ENCODE measurements at regions not wholly inside any gene's neighbourhood (a gene's known extent, or its start where the extent isn't known, plus 50 kb on each side); places are given as distances from the start of the nearest gene placed in this dataset.

GRCh38 chr3:173267716-173268115 is 126.7 kb upstream of the SPATA16 start:
- Histone ChIP-seq H3K36me3 (ENCODE audit: control insufficient read depth in 2 of 2, extremely low read depth in 1 of 2, insufficient read depth in 2 of 2, low read length in 2 of 2) (no peaks in the 10 kb centered on the region), H2AFZ (ENCODE audit: low read depth, low read length) (no peak overlapping the region), H4K20me1 (replicated peaks; ENCODE audit: control insufficient read depth, extremely low read depth, insufficient read depth, low read length) (no peaks in the 10 kb centered on the region), H3K9me1 (replicated peaks; ENCODE audit: control insufficient read depth, extremely low read depth, insufficient read depth, low read length) (no peaks in the 10 kb centered on the region), H3K9ac (replicated peaks; ENCODE audit: extremely low read depth, insufficient read depth, low read length) (no peak overlapping the region), H3K9me3 (replicated peaks; ENCODE audit: control insufficient read depth, insufficient read depth, low read length) (no peaks in the 10 kb centered on the region), H3K4me3 (replicated peaks in 1 of 3; ENCODE audit: insufficient read depth in 1 of 3, low read depth in 1 of 3, low read length in 3 of 3) (no peak overlapping the region), H3K4me1 (ENCODE audit: control insufficient read depth, extremely low read depth, insufficient read depth, low read length) (no peaks in the 10 kb centered on the region), H3K79me2 (ENCODE audit: control insufficient read depth, insufficient read depth, low read length) (no peaks in the 10 kb centered on the region), H3K27ac (ENCODE audit: insufficient read depth, low read depth, low read length) (no peak overlapping the region), H3K4me2 (ENCODE audit: insufficient read depth, low read length) (no peak overlapping the region), H3K27me3 (ENCODE audit: control insufficient read depth in 2 of 2, insufficient read depth in 2 of 2, low read length in 2 of 2) (peaks cover 2% of the 10 kb centered on the region in 2 experiments)
- intact Hi-C loops (cut with micrococcal nuclease) (no loop called here), dilution Hi-C loops (cut with MboI; ENCODE audit: extremely low pct_ligation_motif_present, low sequenced_read_pairs) (no loop called here)
- ChIA-PET POLR2A (no interaction called here), CTCF (interaction anchor here (1.4 kb wide), 1 partner anchor 44 kb away, joined by 3 read pairs; no protein-coding TSS in a partner anchor)
- no TSS peak for BruUV-seq (replicated peaks)
- DNase-seq (ENCODE audit: low read depth, low spot score) (no peak), FAIRE-seq (no peak)
- TF ChIP-seq FOS (IDR thresholded peaks at IDR 0.05; ENCODE audit: borderline replicate concordance, insufficient read depth, low read length) (no peak), POLR2A (IDR thresholded peaks at IDR 0.05; ENCODE audit: low read depth, low read length) (no peak), POLR2AphosphoS5 (IDR thresholded peaks at IDR 0.05; ENCODE audit: insufficient read depth, low read depth, low read length) (no peak), JUN (IDR thresholded peaks at IDR 0.05; ENCODE audit: borderline replicate concordance, insufficient read depth, insufficient read length, low read depth) (no peak), EZH2 (IDR thresholded peaks at IDR 0.05; ENCODE audit: borderline replicate concordance, low read depth, low read length, severe bottlenecking) (no peak), MYC (IDR thresholded peaks at IDR 0.05; ENCODE audit: low read depth, low read length) (no peak), CTCF (IDR thresholded peaks at IDR 0.05; ENCODE audit: extremely low read depth in 1 of 2, insufficient read depth in 1 of 2, low read depth in 1 of 2, low read length in 2 of 2) (no peak), MAX (IDR thresholded peaks at IDR 0.05; ENCODE audit: insufficient read depth, insufficient read length) (no peak), GATA2 (IDR thresholded peaks at IDR 0.05; ENCODE audit: insufficient read depth, insufficient read length, low read depth, low read length) (no peak)

All from endothelial cell of umbilical vein (primary cell).